Esophagus squamous epithelium (tissue), 4 donors: ENCODE measurements at regions not wholly inside any gene's neighbourhood (a gene's known extent, or its start where the extent isn't known, plus 50 kb on each side); places are given as distances from the start of the nearest gene placed in this dataset.

Source experiments
- POLR2A ChIP-seq, 4 donors: fragments of 450-650 bp; IDR thresholded peaks; one replicate each; pipeline ENCODE4 v1.6.1; 2017; ENCODE audit warnings: antibody characterized with exemption in 4 of 4, mild to moderate bottlenecking in 4 of 4, moderate library complexity in 3 of 4
- TF ChIP-seq, protein P1 (sequence below), 6 experiments: fragments of 450-650 bp in 4 of 6; fragments of 200-600 bp in 2 of 6; sonication (generic) in 2 of 6; IDR thresholded peaks; one replicate each; pipeline ENCODE4 v1.5.1; 2016 to 2019; ENCODE audit warnings: antibody characterized with exemption in 6 of 6, mild to moderate bottlenecking in 4 of 6, moderate library complexity in 4 of 6

DNA sequence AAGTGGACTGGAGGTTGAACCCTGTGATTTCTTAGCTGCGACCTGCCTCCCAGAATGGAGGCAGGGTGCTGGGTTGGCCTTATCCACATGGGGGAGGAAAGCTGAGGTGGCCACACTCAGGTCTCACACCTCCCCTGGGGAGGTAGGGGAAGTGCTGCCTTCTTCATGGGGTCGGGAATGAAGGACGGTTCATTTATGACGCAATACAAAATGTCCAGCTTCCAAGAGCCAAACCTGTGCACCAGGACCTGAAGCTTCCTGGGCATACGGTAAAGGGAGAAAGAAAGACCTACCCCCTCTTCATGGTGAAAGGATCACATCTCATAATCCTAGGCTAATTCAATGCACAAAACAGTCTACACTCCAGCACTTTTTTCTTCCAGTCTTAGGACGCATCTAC lies 150.6 kb upstream of the CDYL start:
- TF ChIP-seq, protein P1, sequence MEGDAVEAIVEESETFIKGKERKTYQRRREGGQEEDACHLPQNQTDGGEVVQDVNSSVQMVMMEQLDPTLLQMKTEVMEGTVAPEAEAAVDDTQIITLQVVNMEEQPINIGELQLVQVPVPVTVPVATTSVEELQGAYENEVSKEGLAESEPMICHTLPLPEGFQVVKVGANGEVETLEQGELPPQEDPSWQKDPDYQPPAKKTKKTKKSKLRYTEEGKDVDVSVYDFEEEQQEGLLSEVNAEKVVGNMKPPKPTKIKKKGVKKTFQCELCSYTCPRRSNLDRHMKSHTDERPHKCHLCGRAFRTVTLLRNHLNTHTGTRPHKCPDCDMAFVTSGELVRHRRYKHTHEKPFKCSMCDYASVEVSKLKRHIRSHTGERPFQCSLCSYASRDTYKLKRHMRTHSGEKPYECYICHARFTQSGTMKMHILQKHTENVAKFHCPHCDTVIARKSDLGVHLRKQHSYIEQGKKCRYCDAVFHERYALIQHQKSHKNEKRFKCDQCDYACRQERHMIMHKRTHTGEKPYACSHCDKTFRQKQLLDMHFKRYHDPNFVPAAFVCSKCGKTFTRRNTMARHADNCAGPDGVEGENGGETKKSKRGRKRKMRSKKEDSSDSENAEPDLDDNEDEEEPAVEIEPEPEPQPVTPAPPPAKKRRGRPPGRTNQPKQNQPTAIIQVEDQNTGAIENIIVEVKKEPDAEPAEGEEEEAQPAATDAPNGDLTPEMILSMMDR (IDR thresholded peaks at IDR 0.05) = no peak
- TF ChIP-seq POLR2A (IDR thresholded peaks at IDR 0.05) = no peak
